GM21526 (cell line): ENCODE measurements at regions not wholly inside any gene's neighbourhood (a gene's known extent, or its start where the extent isn't known, plus 50 kb on each side); places are given as distances from the start of the nearest gene placed in this dataset.

Experiments
- ATAC-seq: cut with Tn5 transposase; IDR thresholded peaks from one replicate; pipeline ENCODE4 v1.9.1; 2021; ENCODE audit warnings: moderate library complexity; ENCODE audit not compliant: unreplicated experiment, low FRiP score

DNA sequence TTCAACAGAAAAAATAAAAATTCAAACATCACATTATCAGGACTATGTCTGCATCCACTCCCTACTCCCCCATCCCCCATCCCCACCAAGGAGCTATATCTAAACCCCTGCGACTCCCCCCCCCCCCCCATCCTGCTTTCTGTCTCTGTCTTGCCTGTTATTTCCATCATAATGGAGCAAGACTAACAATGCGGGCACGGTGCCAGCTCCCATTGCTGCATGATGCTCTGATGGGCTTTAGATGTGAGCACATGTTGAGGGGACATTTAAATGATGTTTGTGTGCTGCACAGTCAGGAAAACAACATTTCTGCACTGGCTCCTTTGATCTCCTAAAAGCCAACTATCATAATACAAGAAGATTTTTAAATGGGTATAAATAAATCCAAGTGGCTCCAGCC, 644.2 kb upstream of the SETBP1 start:
- no peak for ATAC-seq

DNA sequence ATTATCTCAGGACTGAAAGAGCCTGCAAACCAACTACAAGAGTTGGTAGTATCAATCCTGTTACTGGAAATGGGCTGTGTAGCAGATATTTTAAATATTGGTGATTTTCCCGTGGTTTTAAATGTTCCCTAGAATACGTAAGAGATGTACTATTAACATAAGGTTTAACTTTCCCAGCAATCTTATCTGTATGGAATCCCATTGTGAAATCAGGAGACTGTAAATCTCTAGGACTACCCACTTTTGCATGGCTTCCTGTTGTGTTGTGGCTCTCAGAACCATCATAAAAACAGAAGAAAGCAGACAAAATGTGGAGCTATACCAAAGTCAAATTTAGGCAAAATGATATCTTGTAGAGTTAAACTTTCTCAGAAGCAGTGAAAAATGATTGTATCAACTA, 641.5 kb upstream of the SETBP1 start:
- no peak for ATAC-seq

DNA sequence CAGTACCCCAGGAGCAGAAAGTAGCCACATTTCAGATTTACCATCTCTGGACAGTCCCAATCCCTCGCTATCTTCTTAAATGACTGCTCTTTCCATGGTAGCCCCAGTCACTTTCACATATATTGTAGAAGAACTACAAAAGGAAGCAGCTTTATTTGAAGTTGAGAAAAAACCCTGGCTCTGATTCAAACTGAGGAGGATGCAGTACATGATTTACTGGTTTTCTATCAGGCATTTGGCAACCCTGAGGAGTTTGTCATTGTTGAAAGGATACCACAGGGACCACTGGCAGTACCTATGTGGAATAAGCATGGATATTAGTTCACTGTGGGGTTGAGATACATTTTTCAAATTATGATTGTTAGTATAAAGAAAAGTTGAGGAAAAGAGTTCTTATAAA, 640.9 kb upstream of the SETBP1 start:
- no peak for ATAC-seq

DNA sequence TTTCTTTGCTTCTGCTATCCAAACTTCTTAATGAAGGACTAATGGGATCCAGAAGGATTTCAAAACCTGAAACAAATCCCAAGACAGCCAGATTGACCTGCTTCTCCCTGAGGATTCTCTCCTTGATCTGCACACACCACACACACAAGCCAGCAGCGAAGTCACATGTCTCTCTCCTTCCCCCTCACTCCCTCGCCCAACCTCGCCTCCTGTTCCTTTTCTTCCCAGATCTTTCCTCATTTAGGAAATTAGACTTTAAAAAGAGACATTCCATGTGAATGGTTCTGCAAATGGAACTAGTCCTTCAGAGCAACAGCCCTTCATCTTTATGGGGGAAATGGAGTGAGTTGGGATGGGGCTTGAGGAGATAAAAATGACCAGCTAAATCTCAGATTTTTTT, 639.1 kb upstream of the SETBP1 start:
- ATAC-seq: no peak

DNA sequence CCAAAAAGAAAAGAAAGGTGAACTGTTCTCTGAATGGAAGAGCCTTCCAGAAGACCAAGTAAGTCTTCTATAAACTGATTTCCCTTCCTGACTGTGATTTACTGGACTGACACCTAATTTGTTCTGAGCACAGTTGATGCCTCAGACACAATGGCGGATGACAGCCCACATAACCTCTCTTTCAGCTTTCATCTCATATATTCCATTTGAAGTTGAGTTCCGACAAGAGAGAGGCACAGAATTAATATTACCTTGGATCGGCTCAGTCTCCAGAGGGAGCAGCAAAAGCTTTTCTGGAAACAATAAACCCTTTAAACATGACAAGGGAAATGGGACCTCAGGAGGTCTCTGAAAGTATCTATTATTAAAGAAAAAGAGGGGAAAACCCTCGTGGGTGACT, 638.7 kb upstream of the SETBP1 start:
- no peak for ATAC-seq

DNA sequence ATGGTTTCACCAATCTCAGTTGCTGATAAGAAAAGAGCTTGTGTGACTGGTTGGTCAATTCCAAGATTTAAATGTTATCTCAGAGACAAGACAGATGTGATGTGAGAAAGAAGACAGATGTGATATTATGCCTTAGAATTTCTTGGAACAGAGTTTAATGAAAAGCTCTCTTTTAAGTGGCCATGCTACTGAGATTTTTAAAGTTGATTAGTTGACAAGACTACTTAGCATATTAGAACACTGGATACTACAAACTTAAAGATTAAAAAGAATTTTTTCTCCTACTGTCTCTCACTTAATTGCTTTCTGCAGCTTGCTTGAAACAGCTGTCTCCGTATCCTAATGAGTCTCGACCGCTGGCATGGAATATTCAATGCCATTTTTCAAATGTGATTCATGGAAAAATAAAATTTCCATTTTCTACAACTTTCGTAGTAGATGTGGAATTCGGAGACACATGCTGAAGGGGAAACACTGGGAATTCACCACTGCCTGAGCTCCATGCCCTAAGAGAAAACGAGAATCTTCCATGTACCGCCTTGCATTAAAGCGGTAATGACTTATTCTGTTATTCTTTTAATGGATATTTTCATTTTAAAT, 634.2 kb upstream of the SETBP1 start:
- no peak for ATAC-seq

DNA sequence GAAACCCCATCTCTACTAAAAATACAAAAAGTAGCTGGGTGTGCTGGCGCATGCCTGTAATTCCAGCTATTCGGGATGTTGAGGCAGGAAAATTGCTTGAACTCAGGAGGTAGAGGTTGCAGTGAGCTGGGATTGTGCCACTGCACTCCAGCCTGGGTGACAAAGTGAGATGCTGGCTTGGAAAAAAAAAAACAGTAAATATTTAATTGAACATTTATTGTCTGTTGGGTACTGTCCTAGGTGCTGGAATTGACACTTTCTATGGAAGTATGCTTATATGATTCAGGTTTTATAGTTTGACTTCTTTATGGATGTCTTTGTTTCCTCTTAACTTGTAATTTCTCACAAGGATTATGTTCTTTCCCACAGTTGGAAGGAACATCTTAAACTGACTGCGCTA, 633.1 kb upstream of the SETBP1 start:
- ATAC-seq: no peak

DNA sequence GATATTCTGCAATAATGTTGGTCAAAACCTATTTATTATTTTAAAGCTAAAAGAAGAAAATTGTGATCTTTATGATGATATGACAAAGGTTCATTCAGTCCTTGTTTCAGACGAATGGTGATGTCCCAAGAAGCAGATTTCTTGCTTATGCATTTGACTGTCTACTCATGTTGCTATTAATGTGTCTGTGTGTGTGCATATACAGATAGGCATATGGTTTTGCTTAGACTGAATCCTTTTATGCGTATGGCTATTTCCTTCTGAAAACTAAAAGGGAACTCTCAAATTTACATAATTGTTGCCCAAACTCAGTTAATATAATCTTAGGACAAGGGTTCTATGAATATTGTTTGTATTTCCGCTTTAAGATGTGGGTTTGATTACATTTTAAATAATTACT, 632.3 kb upstream of the SETBP1 start:
- no peak for ATAC-seq

DNA sequence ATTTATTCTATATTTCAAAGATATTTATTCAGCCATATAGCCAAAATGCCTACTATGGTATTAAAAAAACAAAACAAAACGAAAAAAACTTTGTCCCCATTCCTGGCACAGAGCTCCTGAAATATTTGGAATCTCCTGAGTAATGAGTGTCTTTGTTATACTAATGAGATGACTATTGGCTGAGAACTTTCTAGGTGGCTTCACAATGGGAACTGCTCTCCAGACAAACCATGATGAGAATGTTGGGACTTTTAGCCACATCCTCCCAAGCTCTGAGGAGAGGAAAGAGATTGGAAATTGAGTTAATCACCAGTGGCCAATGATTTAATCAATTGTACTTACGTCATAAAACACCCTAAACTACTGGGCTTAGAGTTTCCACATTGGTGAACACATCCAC, 631.8 kb upstream of the SETBP1 start:
- ATAC-seq: no peak

DNA sequence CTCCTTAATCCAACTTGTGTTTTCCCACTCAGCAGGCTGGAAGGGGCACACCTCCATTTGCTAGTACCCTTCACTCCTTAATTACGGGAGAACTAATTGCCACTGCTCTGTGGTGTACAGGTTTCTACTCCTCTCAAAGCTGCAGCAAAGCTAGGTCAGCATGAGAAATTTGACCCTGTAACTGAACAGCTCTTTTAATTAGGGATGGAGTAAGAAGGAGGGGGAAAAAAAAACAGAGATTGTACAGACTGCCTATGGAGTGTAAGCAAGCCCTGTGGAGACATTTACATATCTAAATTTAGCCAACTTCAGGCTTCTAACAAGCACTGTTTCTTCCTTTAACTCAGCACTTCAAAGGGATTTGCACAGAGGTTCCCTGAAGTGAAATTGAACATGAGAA, 629.7 kb upstream of the SETBP1 start:
- no peak for ATAC-seq

DNA sequence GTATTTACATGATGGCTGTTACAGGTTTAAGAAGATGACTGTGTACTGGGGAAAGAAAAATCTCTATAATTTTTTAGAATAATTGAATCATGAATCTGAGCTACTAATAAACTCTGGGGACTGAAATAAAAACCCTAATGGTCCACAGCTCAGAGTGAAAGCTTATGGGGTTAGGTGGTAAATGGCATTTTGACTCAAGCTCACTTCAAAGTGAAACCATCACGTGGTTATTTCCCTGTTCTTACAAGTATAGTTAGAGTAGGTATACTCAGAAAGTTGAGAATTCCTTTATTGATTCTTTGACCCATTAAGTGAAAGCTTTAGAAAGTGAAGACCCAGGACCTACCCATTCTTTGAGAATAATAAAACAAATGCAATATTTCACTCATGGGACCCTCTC, 626.2 kb upstream of the SETBP1 start:
- ATAC-seq: no peak

DNA sequence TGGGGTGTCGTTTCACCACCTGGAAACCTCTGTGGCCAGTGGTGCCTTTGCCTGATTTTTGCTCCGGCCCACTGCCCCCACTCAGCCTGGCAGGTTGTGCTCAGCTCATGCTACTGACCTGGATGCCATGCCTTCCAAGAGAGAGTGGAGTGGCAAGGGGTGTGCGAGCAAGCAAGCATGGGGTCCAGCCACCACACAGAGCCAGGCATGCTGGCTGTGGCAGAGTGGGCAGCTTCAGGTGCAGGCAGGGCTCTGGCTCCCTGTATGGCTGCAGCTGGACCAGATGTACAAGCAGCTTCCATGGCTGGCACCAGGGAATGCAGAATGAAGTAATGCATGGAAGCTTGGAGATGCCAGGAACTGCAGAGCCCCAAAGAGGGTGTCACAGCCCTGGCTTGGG, 620.5 kb upstream of the SETBP1 start:
- no peak for ATAC-seq

DNA sequence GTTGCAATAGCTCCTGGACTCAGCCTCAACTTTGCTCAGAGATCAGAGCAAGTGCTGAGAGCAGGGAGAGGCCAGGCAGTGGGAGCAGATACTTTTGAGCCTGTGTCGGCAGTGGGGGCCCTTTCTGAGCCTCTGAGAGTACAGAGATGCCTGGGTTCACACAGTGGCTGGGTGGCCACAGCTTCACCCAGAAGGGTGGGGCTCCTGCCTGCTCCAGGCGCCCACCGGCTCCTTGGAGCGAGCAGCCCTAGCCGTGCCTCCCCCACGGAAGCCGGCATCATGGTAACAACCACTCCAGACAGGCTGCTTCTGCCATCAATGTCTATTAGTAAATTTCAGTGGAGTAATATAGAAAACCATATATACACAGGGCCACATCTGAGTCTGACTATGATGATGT, 619.2 kb upstream of the SETBP1 start:
- ATAC-seq: no peak

DNA sequence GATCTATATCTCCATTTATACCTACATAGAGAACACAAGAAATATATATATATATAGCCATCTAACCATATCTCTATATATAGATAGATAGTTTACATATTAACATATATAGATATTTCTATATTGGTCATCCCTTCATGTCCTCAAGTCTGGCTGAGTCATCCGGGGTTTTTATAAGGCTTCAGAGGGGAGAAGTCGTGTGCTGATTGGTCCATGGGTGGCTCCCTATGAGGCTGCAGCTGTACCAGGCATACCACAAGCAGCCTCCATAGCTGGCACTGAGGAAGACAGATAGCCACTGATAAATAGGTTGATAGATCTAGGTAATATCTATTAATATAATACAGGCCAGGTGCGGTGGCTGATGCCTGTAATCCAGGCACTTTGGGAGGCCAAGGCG, 618.3 kb upstream of the SETBP1 start:
- ATAC-seq: no peak

DNA sequence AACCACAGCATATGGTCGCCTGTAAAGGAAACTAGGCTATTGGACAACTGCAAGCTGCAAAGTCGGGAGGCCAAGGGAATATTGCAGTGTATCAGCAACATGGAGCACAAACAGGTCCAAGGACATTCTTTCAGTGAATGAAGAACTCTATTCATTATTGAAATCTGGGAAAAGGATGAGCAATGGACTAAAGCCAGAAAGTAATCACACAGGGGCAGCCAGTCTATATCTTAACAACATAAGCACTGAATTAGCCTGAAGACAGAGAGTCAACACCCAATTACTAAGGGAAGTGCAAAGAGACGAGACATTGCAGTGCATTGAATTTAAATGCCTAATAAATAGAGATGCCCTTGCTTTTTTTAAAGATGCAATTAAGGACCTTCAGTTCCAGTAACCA, 615.5 kb upstream of the SETBP1 start:
- no peak for ATAC-seq

DNA sequence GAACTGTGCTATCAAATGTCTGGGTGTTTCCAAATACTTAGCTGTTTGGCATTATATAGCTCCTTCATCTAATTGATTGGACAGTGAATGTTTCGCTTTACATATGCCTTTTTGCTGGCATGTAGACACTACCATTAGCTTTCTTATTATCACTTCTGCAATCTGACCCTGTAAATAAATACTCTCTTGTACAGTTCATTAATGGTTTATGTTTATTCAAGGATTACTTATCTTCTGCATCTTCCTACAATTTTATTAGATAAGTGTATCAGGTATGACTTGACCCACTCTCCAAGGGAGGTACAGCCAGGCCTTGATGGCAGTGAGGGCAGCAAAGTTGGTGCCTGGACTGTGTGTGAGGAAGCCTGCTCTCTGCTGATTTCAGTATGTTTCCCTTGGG, 614.1 kb upstream of the SETBP1 start:
- ATAC-seq: no peak

DNA sequence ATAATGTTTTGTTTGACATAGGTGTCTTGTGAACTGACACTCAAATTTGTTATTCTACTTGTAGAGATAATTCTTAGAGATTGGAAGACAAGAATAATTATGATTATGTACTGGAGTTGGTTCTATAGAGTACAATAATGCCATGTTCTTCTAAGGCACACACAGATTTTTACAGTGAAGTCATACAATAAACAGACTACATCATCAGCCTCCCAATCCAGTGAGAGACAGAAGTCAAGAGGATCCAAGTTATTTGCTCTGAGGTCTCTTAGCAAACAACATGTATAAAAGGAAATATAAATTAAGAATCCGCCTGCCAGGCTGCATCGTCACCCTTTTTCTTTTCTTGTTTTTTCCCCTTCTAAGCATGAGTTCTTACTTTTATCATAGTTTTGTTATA, 613.5 kb upstream of the SETBP1 start:
- ATAC-seq: no peak

DNA sequence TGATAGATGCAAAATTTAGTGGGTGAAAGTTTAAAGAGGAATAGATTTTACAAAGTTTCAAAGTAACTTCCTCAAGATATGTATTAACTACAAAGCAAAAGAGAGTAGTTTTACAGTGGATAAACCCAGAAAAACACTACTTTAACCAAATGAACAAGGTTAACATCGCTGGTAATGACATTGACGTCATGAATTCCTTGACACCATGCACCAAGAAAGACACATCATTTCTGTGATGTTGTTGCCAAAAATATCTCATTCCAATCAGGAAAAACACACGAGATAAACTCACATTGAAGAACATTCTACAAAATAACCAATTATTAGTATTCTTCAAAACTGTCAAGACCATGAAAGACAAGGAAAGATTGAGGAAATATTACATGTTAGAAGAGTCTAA, 605.6 kb upstream of the SETBP1 start:
- ATAC-seq: no peak

DNA sequence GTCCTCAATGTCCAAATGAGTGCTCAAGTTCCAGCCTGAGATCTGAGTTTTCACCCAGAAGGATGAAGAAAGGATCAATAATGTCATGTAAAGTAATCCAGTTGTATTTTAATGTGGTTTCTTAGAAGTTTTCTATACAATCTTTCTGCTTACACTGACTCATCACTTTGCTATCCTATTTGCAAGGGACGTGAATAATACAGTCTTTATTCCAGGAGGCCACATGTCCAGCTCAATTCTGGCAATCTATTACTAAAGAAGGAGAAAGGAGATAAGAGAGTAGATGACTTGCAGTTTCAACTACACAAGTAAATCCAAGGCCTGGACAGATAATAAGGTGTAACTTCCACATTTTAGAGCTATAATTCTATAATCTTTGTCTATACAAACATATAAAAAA, 601.1 kb upstream of the SETBP1 start:
- no peak for ATAC-seq

DNA sequence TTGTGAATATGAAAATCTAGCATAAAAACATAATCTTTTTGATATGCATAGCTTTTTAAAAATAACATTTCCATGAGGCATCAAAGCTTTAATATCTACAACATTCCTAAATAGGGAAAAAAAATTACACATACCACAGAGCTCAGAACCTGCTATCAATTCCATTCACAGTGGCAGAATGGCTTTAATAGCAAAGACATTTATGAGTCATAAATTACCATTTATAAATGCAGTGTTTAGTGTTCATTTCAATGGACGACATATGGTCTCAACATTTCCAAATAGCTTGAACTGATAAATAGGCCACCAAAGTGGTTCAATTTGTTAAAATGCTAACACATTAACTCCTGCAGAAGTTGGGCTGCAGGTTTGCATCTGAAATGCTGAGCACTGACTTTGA, 600.6 kb upstream of the SETBP1 start:
- ATAC-seq: no peak

DNA sequence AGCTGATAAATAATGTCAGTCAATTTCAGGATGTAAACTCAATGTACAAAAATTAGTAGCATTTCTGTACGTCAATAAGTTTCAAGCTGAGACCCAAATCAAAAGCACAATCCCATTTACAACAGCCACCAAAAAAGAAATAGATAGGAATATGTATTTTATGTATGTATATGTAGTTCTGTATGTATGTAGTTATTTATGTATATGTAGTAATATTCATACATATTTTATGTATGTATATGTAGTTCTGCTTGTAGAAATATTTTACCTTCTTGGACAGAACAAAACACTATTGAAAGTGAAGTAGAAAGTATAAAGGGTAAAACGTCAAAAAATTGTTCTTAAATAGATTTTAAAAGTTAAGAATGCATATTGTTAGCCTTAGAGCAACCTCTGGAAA, 591.0 kb upstream of the SETBP1 start:
- no peak for ATAC-seq

DNA sequence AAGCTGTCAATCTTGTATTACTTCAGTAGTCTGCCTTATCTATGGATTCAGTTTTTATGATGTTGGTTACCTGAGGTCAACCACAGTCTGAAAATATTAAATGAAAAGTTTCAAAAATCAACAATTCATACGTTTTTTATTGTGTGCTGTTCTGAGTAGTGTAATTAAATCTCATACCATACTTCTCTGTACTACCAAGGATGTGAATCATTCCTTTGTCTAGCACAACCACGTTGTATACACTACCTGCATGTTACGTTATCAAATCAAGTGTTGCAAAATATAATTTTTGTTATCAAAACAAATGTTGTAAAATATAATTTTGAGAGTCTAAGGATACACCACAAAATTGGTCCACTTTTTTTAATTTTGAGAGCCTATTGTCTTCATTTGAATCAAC, 590.2 kb upstream of the SETBP1 start:
- ATAC-seq: no peak

DNA sequence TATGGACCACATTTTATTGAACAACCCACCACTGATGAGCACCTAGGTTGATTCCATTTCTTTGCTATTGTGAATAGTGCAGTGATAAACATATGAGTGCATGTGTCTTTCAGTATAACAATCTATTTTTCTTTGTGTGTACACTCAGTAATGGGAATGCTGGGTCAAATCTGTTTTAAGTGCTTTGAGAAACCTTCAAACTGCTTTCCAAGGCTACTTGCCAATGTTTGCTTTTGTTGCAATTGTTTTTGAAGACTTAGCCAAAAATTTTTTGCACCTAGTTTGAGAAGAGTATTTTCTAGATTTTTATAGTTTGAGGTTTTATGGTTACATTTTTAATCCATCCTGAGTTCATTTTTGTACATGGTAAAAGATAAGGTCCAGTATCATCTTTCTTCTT, 587.4 kb upstream of the SETBP1 start:
- ATAC-seq: no peak
